ENCODE measurements at regions not wholly inside any gene's neighbourhood (a gene's known extent, or its start where the extent isn't known, plus 50 kb on each side); places are given as distances from the start of the nearest gene placed in this dataset.
"Not testable (repeated sequence)": the region's sequence is repeated elsewhere in the genome, so short reads cannot be mapped to it uniquely, and the experiment has no call there.

DNA sequence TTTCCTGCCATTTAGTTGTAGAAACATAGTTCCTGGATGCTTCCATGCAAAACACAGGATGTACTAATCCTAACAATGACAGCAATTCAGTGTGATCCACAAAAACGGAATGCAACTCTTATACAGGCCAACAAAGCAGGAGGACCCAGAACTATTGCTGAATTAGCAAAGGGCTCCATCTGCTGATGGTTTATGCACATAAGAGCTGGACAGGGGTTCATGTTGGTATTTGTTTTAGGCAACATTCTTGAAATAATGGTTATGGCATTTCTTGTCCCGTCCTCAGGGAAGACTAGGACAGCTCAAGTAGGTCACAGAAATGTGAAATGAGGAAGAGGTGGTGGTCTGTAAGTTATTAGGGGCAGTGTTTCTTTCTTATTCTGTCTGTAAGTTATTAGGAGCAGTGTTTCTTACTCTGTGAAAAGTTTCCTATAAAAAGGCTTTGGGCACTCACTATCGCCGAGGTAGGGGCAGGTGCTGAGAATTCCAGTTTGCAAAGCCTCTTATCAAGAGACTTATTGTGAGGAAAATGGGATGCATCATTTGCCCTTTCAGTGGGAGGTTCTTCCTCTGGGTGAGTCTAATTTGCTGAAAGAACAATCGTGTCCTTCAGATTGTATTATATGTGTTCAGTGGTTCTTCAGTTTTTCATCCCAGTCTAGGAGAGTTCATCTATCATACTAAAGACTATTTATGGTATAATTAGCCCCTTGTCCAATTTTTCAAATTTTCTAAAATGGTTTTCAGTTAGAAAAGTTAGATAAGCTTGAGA, 171.1 kb downstream of the MCHR2 start:
- Histone ChIP-seq H2BK12ac (ENCODE audit: insufficient read length, low read depth, low read length) (no peak overlapping the region), H2BK120ac (ENCODE audit: low read depth, low read length, poor library complexity, severe bottlenecking) (no peak overlapping the region), H4K5ac (ENCODE audit: insufficient read length, low read depth, low read length) (no peak overlapping the region), H3K9ac (ENCODE audit: extremely low read depth, insufficient read length, low read length) (no peak overlapping the region), H3K4me1 (ENCODE audit: insufficient read depth, low read length) (peaks cover 2% of the 10 kb centered on the region; the same call in 1 of the 2 replicates), H2AFZ (ENCODE audit: low read length) (no peak overlapping the region), H2AK5ac (ENCODE audit: insufficient read length, low read length) (no peak overlapping the region), H2BK20ac (ENCODE audit: low read depth, low read length, poor library complexity, severe bottlenecking) (no peak overlapping the region), H3K56ac (ENCODE audit: insufficient read length, low read depth, low read length) (no peak overlapping the region), H3K4me2 (ENCODE audit: insufficient read depth, insufficient read length, low read length) (no peak overlapping the region), H3K23ac (ENCODE audit: insufficient read length, low read depth, low read length) (no peak overlapping the region), H3T11ph (ENCODE audit: low read length) (no peak overlapping the region), H3K27me3 (ENCODE audit: insufficient read depth, low read length) (no peaks in the 10 kb centered on the region), H3K27ac (ENCODE audit: insufficient read length, low read depth, low read length) (no peak overlapping the region), H2BK5ac (ENCODE audit: insufficient read length, low read length) (no peak overlapping the region), H4K20me1 (ENCODE audit: control insufficient read depth, insufficient read depth, insufficient read length) (no peaks in the 10 kb centered on the region), H3K23me2 (ENCODE audit: insufficient read length, low read depth, low read length, poor library complexity, severe bottlenecking) (no peaks in the 10 kb centered on the region), H3K9me3 (ENCODE audit: control insufficient read depth, low read depth, low read length) (no peaks in the 10 kb centered on the region), H4K8ac (replicated peaks; ENCODE audit: insufficient read length, low read depth, low read length) (no peak overlapping the region), H4K91ac (ENCODE audit: insufficient read length, low read depth, low read length) (no peak overlapping the region), H3K18ac (ENCODE audit: insufficient read length, low read depth, low read length) (no peak overlapping the region), H3K79me1 (ENCODE audit: insufficient read depth, low read depth, low read length, poor library complexity, severe bottlenecking) (no peaks in the 10 kb centered on the region), H2BK15ac (ENCODE audit: low read depth, low read length) (no peak overlapping the region), H3K4ac (ENCODE audit: low read depth, low read length) (no peak overlapping the region), H3K14ac (ENCODE audit: insufficient read depth, low read length) (no peak overlapping the region), H3K79me2 (ENCODE audit: insufficient read depth, low read length) (no peaks in the 10 kb centered on the region)
- no peaks in the 10 kb centered on the region; a peak in 1 of 5 replicates for H3K9me3 Mint-ChIP-seq
- TF ChIP-seq, protein P1, sequence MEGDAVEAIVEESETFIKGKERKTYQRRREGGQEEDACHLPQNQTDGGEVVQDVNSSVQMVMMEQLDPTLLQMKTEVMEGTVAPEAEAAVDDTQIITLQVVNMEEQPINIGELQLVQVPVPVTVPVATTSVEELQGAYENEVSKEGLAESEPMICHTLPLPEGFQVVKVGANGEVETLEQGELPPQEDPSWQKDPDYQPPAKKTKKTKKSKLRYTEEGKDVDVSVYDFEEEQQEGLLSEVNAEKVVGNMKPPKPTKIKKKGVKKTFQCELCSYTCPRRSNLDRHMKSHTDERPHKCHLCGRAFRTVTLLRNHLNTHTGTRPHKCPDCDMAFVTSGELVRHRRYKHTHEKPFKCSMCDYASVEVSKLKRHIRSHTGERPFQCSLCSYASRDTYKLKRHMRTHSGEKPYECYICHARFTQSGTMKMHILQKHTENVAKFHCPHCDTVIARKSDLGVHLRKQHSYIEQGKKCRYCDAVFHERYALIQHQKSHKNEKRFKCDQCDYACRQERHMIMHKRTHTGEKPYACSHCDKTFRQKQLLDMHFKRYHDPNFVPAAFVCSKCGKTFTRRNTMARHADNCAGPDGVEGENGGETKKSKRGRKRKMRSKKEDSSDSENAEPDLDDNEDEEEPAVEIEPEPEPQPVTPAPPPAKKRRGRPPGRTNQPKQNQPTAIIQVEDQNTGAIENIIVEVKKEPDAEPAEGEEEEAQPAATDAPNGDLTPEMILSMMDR (conservative IDR thresholded peaks at IDR 0.05): peak; percentile 40; the same call in 2 of the 3 replicates
- no peak overlapping the region; a peak in 2 of 7 replicates for H3K27ac Mint-ChIP-seq
- no peaks in the 10 kb centered on the region; a peak in 1 of 7 replicates for H3K36me3 Mint-ChIP-seq (ENCODE audit: insufficient read depth in 1 of 3, low read depth in 3 of 3)
- peaks cover 1% of the 10 kb centered on the region; the same call in 1 of the 2 replicates for H3K27me3 Mint-ChIP-seq (ENCODE audit: low read depth)
- no CpG with 5 or more reads among the region's 5 CpGs for WGBS (ENCODE audit: extremely low coverage, insufficient read length, low lambda C conversion rate)
- H3K4me3 Mint-ChIP-seq: peak overlapping the region; percentile 66 to 79
- H3K4me1 Mint-ChIP-seq: peaks cover 11 to 13% of the 10 kb centered on the region in 2 experiments
- no peak for DNase-seq

DNA sequence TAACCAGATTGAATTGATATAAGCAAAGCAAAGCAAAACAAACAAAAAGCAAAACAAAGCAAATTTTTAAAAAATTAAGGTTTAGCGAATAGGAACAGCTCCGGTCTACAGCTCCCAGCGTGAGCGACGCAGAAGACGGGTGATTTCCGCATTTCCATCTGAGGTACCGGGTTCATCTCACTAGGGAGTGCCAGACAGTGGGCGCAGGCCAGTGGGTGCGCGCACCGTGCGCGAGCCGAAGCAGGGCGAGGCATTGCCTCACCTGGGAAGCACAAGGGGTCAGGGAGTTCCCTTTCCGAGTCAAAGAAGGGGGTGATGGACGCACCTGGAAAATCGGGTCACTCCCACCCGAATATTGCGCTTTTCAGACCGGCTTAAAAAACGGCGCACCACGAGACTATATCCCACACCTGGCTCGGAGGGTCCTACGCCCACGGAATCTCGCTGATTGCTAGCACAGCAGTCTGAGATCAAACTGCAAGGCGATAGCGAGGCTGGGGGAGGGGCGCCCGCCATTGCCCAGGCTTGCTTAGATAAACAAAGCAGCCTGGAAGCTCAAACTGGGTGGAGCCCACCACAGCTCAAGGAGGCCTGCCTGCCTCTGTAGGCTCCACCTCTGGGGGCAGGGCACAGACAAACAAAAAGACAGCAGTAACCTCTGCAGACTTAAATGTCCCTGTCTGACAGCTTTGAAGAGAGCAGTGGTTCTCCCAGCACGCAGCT, 170.3 kb downstream of the MCHR2 start:
- not testable (repeated sequence) for H3K23ac ChIP-seq (ENCODE audit: insufficient read length, low read depth, low read length); H3K18ac ChIP-seq (ENCODE audit: insufficient read length, low read depth, low read length); H4K5ac ChIP-seq (ENCODE audit: insufficient read length, low read depth, low read length); H3K23me2 ChIP-seq (ENCODE audit: insufficient read length, low read depth, low read length, poor library complexity, severe bottlenecking); H3K36me3 Mint-ChIP-seq (ENCODE audit: insufficient read depth in 1 of 3, low read depth in 3 of 3); H3K27me3 ChIP-seq (ENCODE audit: insufficient read depth, low read length); H3K27me3 Mint-ChIP-seq (ENCODE audit: low read depth); H2BK20ac ChIP-seq (ENCODE audit: low read depth, low read length, poor library complexity, severe bottlenecking); H2BK120ac ChIP-seq (ENCODE audit: low read depth, low read length, poor library complexity, severe bottlenecking); H3K9ac ChIP-seq (ENCODE audit: extremely low read depth, insufficient read length, low read length); H2AFZ ChIP-seq (ENCODE audit: low read length); DNase-seq; H2BK15ac ChIP-seq (ENCODE audit: low read depth, low read length); H3K56ac ChIP-seq (ENCODE audit: insufficient read length, low read depth, low read length); H2BK5ac ChIP-seq (ENCODE audit: insufficient read length, low read length); H3K4ac ChIP-seq (ENCODE audit: low read depth, low read length); H3K9me3 Mint-ChIP-seq; H4K8ac ChIP-seq (replicated peaks; ENCODE audit: insufficient read length, low read depth, low read length); H3T11ph ChIP-seq (ENCODE audit: low read length); H3K79me2 ChIP-seq (ENCODE audit: insufficient read depth, low read length); H3K4me1 ChIP-seq (ENCODE audit: insufficient read depth, low read length); H3K14ac ChIP-seq (ENCODE audit: insufficient read depth, low read length); H3K79me1 ChIP-seq (ENCODE audit: insufficient read depth, low read depth, low read length, poor library complexity, severe bottlenecking); H3K27ac ChIP-seq (ENCODE audit: insufficient read length, low read depth, low read length); H3K9me3 ChIP-seq (ENCODE audit: control insufficient read depth, low read depth, low read length); H3K4me2 ChIP-seq (ENCODE audit: insufficient read depth, insufficient read length, low read length); H3K27ac Mint-ChIP-seq; H4K91ac ChIP-seq (ENCODE audit: insufficient read length, low read depth, low read length); H2AK5ac ChIP-seq (ENCODE audit: insufficient read length, low read length); H4K20me1 ChIP-seq (ENCODE audit: control insufficient read depth, insufficient read depth, insufficient read length); H2BK12ac ChIP-seq (ENCODE audit: insufficient read length, low read depth, low read length)
- Mint-ChIP-seq H3K4me3 (peak overlapping the region; percentile 66 to 79), H3K4me1 (peaks cover 11 to 13% of the 10 kb centered on the region in 2 experiments)
- WGBS (ENCODE audit: extremely low coverage, insufficient read length, low lambda C conversion rate): no CpG with 5 or more reads among the region's 34 CpGs

All from H9 (cell line).